ENCODE measurements at regions not wholly inside any gene's neighbourhood (a gene's known extent, or its start where the extent isn't known, plus 50 kb on each side); places are given as distances from the start of the nearest gene placed in this dataset.

- Histone ChIP-seq H3K27ac (ENCODE audit: low read length in 2 of 2) (no peak overlapping the region), H3K4me3 (ENCODE audit: control extremely low read depth in 1 of 5, extremely low read depth in 1 of 5, insufficient read depth in 1 of 5, low read depth in 2 of 5, low read length in 4 of 5) (no peak overlapping the region), H4K20me1 (ENCODE audit: control insufficient read depth, insufficient read depth, low read length, poor library complexity, severe bottlenecking) (no peaks in the 10 kb centered on the region), H3K36me3 (replicated peaks in 1 of 2; ENCODE audit: control extremely low read depth in 1 of 2, control insufficient read depth in 1 of 2, extremely low read depth in 1 of 2, insufficient read depth in 2 of 2, low read length in 1 of 2) (no peaks in the 10 kb centered on the region), H3K4me2 (replicated peaks; ENCODE audit: low read depth, low read length, poor library complexity, severe bottlenecking) (no peak overlapping the region), H3K9ac (ENCODE audit: low read length) (no peak overlapping the region), H3K4me1 (ENCODE audit: control insufficient read depth in 2 of 2, insufficient read depth in 2 of 2, low read length in 2 of 2) (no peaks in the 10 kb centered on the region), H3K79me2 (ENCODE audit: control insufficient read depth, insufficient read depth, low read length) (no peaks in the 10 kb centered on the region), H3K9me3 (ENCODE audit: control extremely low read depth in 1 of 3, control insufficient read depth in 2 of 3, insufficient read depth in 1 of 3, low read length in 2 of 3) (peaks cover 0 to 6% (median 0%) of the 10 kb centered on the region in 3 donors), H3K27me3 (replicated peaks in 1 of 4; ENCODE audit: control extremely low read depth in 1 of 4, control insufficient read depth in 3 of 4, insufficient read depth in 4 of 4, low read length in 3 of 4) (no peaks in the 10 kb centered on the region), H2AFZ (ENCODE audit: insufficient read depth, low read depth, low read length, poor library complexity, severe bottlenecking) (no peak overlapping the region)
- Mint-ChIP-seq H3K27me3 (peaks cover 41% of the 10 kb centered on the region), H3K27ac (no peak overlapping the region), H3K9me3 (ENCODE audit: insufficient read depth) (no peaks in the 10 kb centered on the region), H3K4me1 (no peaks in the 10 kb centered on the region), H3K4me3 (no peak overlapping the region)
- intact Hi-C loops (cut with micrococcal nuclease), result no loop called here
- ChIA-PET POLR2A (no interaction called here), CTCF (no interaction called here)
- WGBS (ENCODE audit: insufficient coverage), result 93% methylated on average over 2 of the region's 7 CpGs
- no peak for ATAC-seq (ENCODE audit: low read depth)
- no peak for TF ChIP-seq CTCF (IDR thresholded peaks at IDR 0.05)
- TF ChIP-seq EZH2 (IDR thresholded peaks at IDR 0.05; ENCODE audit: borderline replicate concordance, insufficient read depth, low read depth, low read length, poor library complexity, severe bottlenecking), result no peak
- DNase-seq, result no peak
Measured at GRCh38 chr17:73744411-73744810, 100.2 kb upstream of the SDK2 start.

GRCh38 chr17:73746314-73747073 lies 102.2 kb upstream of the SDK2 start:
- Histone ChIP-seq H3K79me2 (ENCODE audit: control insufficient read depth, insufficient read depth, low read length) (no peaks in the 10 kb centered on the region), H4K20me1 (ENCODE audit: control insufficient read depth, insufficient read depth, low read length, poor library complexity, severe bottlenecking) (no peaks in the 10 kb centered on the region), H2AFZ (ENCODE audit: insufficient read depth, low read depth, low read length, poor library complexity, severe bottlenecking) (no peak overlapping the region), H3K27me3 (replicated peaks in 1 of 4; ENCODE audit: control extremely low read depth in 1 of 4, control insufficient read depth in 3 of 4, insufficient read depth in 4 of 4, low read length in 3 of 4) (no peaks in the 10 kb centered on the region), H3K9ac (ENCODE audit: low read length) (no peak overlapping the region), H3K4me3 (ENCODE audit: control extremely low read depth in 1 of 5, extremely low read depth in 1 of 5, insufficient read depth in 1 of 5, low read depth in 2 of 5, low read length in 4 of 5) (no peak overlapping the region), H3K36me3 (replicated peaks in 1 of 2; ENCODE audit: control extremely low read depth in 1 of 2, control insufficient read depth in 1 of 2, extremely low read depth in 1 of 2, insufficient read depth in 2 of 2, low read length in 1 of 2) (no peaks in the 10 kb centered on the region), H3K4me1 (ENCODE audit: control insufficient read depth in 2 of 2, insufficient read depth in 2 of 2, low read length in 2 of 2) (no peaks in the 10 kb centered on the region), H3K4me2 (replicated peaks; ENCODE audit: low read depth, low read length, poor library complexity, severe bottlenecking) (no peak overlapping the region), H3K9me3 (ENCODE audit: control extremely low read depth in 1 of 3, control insufficient read depth in 2 of 3, insufficient read depth in 1 of 3, low read length in 2 of 3) (peaks cover 0 to 6% (median 0%) of the 10 kb centered on the region in 3 donors), H3K27ac (ENCODE audit: low read length in 2 of 2) (no peak overlapping the region)
- POLR2A ChIA-PET, result no interaction called here
- TF ChIP-seq CTCF (IDR thresholded peaks at IDR 0.05), result no peak
- no peak for TF ChIP-seq EZH2 (IDR thresholded peaks at IDR 0.05; ENCODE audit: borderline replicate concordance, insufficient read depth, low read depth, low read length, poor library complexity, severe bottlenecking)
- no peak overlapping the region for H3K4me3 Mint-ChIP-seq
- no peak overlapping the region for H3K27ac Mint-ChIP-seq
- DNase-seq, result no peak
- no peaks in the 10 kb centered on the region for H3K4me1 Mint-ChIP-seq
- CTCF ChIA-PET, result no interaction called here
- no peaks in the 10 kb centered on the region for H3K9me3 Mint-ChIP-seq (ENCODE audit: insufficient read depth)
- intact Hi-C loops (cut with micrococcal nuclease), result no loop called here
- no peak for ATAC-seq (ENCODE audit: low read depth)
- 49% methylated on average over 9 of the region's 12 CpGs for WGBS (ENCODE audit: insufficient coverage)
- peaks cover 25% of the 10 kb centered on the region for H3K27me3 Mint-ChIP-seq

Data from B cell (primary cell).